ENCODE measurements at regions not wholly inside any gene's neighbourhood (a gene's known extent, or its start where the extent isn't known, plus 50 kb on each side); places are given as distances from the start of the nearest gene placed in this dataset.

- DNase-seq (ENCODE audit: low spot score): no peak
Observed at GRCh38 chr14:66115740-66116502, 370.2 kb upstream of the CCDC196 start.

GRCh38 chr14:66116732-66117131, 369.4 kb upstream of the CCDC196 start:
- no peak for DNase-seq (ENCODE audit: low spot score)

- peak; percentile 75 for DNase-seq (ENCODE audit: low spot score)
Observed at GRCh38 chr14:66117600-66117999, 368.6 kb upstream of the CCDC196 start.

GRCh38 chr14:66119606-66120231, 366.5 kb upstream of the CCDC196 start:
- DNase-seq (ENCODE audit: low spot score): no peak

DNA sequence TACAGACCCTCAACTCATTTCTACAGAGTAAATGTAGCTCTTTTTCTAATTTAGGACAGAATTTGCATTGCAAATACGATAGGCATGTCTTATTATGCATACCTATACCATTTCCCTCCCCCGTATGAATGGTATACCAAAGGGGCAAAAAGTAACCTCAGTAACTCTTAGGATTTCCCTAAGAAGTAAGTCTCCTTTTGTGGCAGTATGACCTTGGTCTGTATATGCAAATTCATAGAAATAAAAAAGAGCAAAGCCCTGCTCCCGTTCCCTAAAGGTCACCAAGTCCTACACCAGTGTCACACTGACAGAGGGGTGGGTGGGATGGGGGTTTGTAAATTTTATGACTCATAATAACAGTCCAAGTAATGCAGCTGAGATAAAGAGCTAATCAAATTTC, 365.8 kb upstream of the CCDC196 start:
- DNase-seq (ENCODE audit: low spot score): no peak

GRCh38 chr14:66121859-66122258, 364.3 kb upstream of the CCDC196 start:
- no peak for DNase-seq (ENCODE audit: low spot score)

DNA sequence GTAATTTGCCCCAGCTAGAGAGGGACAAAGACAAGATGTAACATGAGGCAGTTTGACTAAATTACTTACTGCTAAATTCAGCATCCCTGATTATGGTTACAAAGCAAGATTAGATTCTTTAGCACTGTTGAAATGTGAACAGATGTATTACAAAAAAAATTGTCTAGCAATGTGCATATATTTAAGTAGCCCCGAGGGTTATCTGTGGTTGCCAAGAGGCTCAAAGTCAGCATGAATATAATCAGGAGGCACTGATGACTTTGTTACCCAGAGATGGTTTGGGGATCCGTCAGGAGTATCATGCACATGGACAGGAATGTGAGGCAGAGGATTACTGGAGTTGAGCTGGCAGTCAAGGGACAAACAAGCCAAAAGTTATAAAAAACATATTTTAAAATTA, 356.9 kb upstream of the CCDC196 start:
- no peak for DNase-seq (ENCODE audit: low spot score)

- DNase-seq (ENCODE audit: low spot score): no peak
Observed at GRCh38 chr14:66131111-66131510, 355.1 kb upstream of the CCDC196 start.

GRCh38 chr14:66133666-66134065, 352.5 kb upstream of the CCDC196 start:
- no peak for DNase-seq (ENCODE audit: low spot score)

DNA sequence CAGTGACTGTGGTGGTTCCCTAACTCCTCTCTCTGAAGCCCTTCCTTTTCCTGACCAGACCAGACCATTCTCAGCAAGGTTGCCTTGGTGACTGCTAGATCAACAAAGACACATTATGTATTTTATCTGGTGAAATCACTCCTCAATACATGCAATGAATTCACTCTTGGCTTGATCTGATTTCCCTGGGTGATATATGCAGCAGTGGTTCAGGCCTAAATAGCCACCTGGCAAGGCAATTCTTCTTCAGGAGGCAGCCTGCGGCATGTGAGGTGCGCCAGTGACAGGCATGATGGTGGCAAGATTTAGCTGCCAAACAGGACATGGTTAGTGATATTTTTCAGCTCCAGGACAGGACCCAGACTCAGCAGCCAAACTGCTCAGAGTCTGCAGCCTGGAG, 350.3 kb upstream of the CCDC196 start:
- DNase-seq (ENCODE audit: low spot score): no peak

DNA sequence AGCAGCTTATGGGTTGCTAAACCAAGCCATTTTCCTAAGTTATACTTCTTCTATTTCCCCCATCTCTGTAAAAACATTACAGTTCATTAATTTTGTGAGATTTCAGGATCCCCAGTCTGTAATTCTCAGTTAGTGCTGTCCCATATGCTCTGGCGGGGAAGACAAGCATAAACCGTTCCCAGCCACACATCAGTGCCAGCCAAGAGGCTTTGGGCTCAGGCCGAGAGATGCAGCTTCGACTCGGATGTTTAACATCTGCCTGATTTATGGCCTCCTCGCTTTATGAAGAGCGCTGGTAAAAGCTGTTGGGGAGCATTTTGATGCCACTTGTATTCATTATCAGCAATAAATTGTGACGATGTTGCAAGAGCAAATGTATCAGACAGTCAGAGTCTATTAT, 349.1 kb upstream of the CCDC196 start:
- DNase-seq (ENCODE audit: low spot score): no peak

GRCh38 chr14:66139432-66139831, 346.7 kb upstream of the CCDC196 start:
- DNase-seq (ENCODE audit: low spot score): no peak

GRCh38 chr14:66140213-66140918, 345.8 kb upstream of the CCDC196 start:
- no peak for DNase-seq (ENCODE audit: low spot score)

GRCh38 chr14:66140963-66141362, 345.2 kb upstream of the CCDC196 start:
- DNase-seq (ENCODE audit: low spot score): no peak

GRCh38 chr14:66141733-66142132, 344.4 kb upstream of the CCDC196 start:
- no peak for DNase-seq (ENCODE audit: low spot score)

GRCh38 chr14:66143387-66144112, 342.6 kb upstream of the CCDC196 start:
- DNase-seq (ENCODE audit: low spot score): no peak

GRCh38 chr14:66152302-66152701, 333.9 kb upstream of the CCDC196 start:
- DNase-seq (ENCODE audit: low spot score): no peak

DNA sequence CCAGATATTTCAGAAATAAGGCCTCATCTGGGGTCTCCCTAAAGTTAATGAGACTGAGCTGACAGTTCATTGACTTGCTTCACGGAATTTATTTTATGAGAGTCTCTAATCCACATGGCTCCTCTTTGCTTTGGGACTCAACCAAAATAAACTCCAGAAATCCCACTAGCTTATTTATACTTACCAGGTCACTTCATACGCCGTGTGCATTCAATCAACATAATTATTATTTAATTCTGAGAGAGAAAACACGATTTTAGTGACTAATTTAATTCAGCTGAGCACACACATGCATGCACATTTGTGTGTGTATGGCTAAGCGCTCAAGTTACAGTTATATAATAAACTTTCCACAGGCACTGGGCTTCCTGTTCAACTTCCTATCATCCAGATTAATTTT, 333.4 kb upstream of the CCDC196 start:
- DNase-seq (ENCODE audit: low spot score): no peak

DNA sequence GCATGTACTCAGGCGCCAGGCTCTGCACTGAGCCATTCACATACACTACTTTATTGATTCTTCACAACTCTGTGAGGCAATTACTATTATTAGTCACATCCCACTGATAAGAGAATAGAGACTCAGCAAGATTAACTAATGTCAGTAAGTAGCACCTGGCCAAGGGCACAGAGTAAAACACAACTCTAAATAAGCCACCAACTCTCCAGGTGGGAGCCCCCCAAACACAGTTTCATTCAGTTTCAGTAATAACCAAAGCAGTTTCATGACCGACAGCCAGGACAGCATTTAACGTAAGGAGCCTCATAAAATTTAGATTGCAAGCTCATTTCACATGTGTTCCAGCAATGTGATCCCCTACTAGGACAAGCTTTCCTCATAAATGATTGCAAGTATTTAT, 323.1 kb upstream of the CCDC196 start:
- no peak for DNase-seq (ENCODE audit: low spot score)

- no peak for DNase-seq (ENCODE audit: low spot score)
Observed at GRCh38 chr14:66165337-66165736, 320.8 kb upstream of the CCDC196 start.

GRCh38 chr14:66174453-66174891, 311.7 kb upstream of the CCDC196 start:
- DNase-seq (ENCODE audit: low spot score): no peak

DNA sequence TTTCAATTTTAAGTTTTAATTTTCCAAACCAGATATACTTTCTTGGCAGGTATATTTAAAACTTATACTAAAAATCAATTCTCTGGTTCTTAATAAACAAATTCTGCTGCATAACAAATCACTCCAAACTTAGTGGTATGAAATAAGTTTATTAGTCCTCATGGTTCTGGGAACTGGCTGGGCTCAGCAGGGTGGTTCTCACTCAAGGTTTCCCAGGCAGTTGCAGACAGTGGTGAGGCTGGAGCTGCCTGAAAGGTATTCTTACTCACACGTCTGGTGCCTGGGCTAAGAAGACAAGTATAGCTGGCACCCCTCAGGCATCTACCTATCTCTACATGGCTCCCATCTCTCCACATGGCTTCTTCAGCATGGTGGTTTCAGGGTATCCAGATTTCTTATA, 308.2 kb upstream of the CCDC196 start:
- DNase-seq (ENCODE audit: low spot score): no peak

DNA sequence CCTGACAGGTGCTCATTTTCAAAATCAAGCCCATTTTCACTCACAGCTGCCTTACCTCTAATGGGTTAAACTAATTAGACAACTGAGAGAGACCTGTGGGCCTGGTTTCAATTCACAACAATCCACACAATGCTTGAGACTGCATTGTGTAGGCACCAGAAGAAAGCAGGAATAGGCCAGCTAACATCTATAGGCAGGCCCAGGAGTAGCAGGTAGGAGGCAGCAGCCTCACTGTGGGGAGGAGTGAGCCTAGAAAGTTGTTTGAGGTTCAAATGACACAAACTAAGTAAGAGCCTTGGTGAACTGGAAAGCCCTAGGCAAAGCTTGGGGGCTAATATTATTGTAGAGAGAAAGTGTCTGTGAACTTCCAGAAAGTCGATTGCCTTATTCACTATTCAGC, 289.5 kb upstream of the CCDC196 start:
- DNase-seq (ENCODE audit: low spot score): no peak
